Testis (tissue), 2 donors: ENCODE measurements at regions not wholly inside any gene's neighbourhood (a gene's known extent, or its start where the extent isn't known, plus 50 kb on each side); places are given as distances from the start of the nearest gene placed in this dataset.

Experiments
- CTCF ChIP-seq, 3 experiments: fragments of 450-650 bp in 2 of 3; fragments of 200-600 bp in 1 of 3; sonication (generic) in 1 of 3; IDR thresholded peaks; one replicate each; pipeline ENCODE4 v1.5.1; 2016 to 2019; ENCODE audit warnings: antibody characterized with exemption in 3 of 3, mild to moderate bottlenecking in 2 of 3, moderate library complexity in 1 of 3
- POLR2A ChIP-seq: fragments of 450-650 bp; IDR thresholded peaks from one replicate; pipeline ENCODE4 v1.6.1; 2017; ENCODE audit warnings: antibody characterized with exemption, mild to moderate bottlenecking, moderate library complexity

- no peak for TF ChIP-seq CTCF (IDR thresholded peaks at IDR 0.05)
- no peak for TF ChIP-seq POLR2A
These were observed 133.9 kb downstream of the MTPAP start for GRCh38 chr10:30215141-30215540.
